ENCODE measurements at regions not wholly inside any gene's neighbourhood (a gene's known extent, or its start where the extent isn't known, plus 50 kb on each side); places are given as distances from the start of the nearest gene placed in this dataset.

DNA sequence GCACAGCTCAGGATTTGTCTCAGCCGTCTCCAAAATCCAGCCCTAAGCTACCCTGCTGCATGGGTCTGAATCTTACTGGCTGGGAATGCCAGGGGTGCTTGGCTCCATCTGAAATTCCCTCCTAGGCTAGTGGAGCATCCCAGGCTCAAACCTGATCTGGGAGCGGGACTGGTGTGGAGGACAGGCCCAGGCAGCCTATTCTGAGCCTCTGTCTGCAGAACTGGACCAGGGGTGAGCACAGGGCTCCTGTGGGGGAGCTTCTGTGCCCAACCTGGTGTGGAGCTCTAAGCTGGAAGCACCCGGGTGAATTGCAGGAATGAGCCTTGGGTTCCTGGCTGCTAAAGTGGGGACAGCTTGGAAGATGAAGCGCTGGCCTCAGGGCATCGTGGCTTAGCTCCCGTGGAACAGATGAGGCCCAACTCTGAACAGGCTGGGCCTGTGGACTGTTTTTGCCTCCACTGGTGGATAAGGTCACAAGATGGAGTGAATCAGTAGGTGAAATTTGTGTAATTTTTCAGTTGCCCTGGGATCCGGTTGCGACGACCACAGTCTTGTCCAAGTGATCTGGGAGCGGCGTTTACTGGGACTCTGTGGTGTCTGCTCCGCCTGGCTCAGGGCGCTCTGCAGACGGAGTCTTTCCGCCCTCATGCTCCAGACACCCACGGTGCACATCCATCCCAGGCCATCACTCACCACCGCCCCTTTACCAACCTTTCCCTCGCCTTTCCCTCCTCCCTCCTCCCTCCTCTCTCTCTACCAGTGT, 79.5 kb downstream of the TEX29 start:
- H4K20me1 ChIP-seq (replicated peaks; ENCODE audit: insufficient read depth) = no peaks in the 10 kb centered on the region
- no peak overlapping the region for H2AFZ ChIP-seq
- no peaks in the 10 kb centered on the region for H3F3A ChIP-seq (replicated peaks; ENCODE audit: low read depth)
- H3K27me3 ChIP-seq (ENCODE audit: insufficient read depth) = no peaks in the 10 kb centered on the region
- DNase-seq (ENCODE audit: low spot score) (no peak), ATAC-seq (no peak)
- H3K36me3 ChIP-seq (ENCODE audit: insufficient read depth) = no peaks in the 10 kb centered on the region
- no peak overlapping the region for H3K4me3 Mint-ChIP-seq
- no peaks in the 10 kb centered on the region for H3K4me1 ChIP-seq (ENCODE audit: insufficient read depth)
- TF ChIP-seq, protein P1, sequence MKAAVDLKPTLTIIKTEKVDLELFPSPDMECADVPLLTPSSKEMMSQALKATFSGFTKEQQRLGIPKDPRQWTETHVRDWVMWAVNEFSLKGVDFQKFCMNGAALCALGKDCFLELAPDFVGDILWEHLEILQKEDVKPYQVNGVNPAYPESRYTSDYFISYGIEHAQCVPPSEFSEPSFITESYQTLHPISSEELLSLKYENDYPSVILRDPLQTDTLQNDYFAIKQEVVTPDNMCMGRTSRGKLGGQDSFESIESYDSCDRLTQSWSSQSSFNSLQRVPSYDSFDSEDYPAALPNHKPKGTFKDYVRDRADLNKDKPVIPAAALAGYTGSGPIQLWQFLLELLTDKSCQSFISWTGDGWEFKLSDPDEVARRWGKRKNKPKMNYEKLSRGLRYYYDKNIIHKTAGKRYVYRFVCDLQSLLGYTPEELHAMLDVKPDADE (IDR thresholded peaks at IDR 0.05) = no peak
- TF ChIP-seq, protein P2, sequence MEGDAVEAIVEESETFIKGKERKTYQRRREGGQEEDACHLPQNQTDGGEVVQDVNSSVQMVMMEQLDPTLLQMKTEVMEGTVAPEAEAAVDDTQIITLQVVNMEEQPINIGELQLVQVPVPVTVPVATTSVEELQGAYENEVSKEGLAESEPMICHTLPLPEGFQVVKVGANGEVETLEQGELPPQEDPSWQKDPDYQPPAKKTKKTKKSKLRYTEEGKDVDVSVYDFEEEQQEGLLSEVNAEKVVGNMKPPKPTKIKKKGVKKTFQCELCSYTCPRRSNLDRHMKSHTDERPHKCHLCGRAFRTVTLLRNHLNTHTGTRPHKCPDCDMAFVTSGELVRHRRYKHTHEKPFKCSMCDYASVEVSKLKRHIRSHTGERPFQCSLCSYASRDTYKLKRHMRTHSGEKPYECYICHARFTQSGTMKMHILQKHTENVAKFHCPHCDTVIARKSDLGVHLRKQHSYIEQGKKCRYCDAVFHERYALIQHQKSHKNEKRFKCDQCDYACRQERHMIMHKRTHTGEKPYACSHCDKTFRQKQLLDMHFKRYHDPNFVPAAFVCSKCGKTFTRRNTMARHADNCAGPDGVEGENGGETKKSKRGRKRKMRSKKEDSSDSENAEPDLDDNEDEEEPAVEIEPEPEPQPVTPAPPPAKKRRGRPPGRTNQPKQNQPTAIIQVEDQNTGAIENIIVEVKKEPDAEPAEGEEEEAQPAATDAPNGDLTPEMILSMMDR (conservative IDR thresholded peaks at IDR 0.05; ENCODE audit: low read depth in 2 of 2) = no peak
- no peak for TF ChIP-seq EZH2phosphoT487 (IDR thresholded peaks at IDR 0.05; ENCODE audit: unreplicated experiment)
- TF ChIP-seq POLR2AphosphoS5 (IDR thresholded peaks at IDR 0.05; ENCODE audit: low read depth) = no peak
- no peak for TF ChIP-seq ZNF331 (CRISPR knock-in tag; IDR thresholded peaks at IDR 0.05; ENCODE audit: low read depth)
- TF ChIP-seq STAT1 (IDR thresholded peaks at IDR 0.05; ENCODE audit: unreplicated experiment) = no peak
- TF ChIP-seq REST (IDR thresholded peaks at IDR 0.05; ENCODE audit: unreplicated experiment) = no peak
- TF ChIP-seq CREB1 (CRISPR knock-in tag; IDR thresholded peaks at IDR 0.05; ENCODE audit: low read depth) = no peak
- no peak for TF ChIP-seq EZH2 (IDR thresholded peaks at IDR 0.05; ENCODE audit: low read depth, unreplicated experiment)
- TF ChIP-seq JUNB (IDR thresholded peaks at IDR 0.05; ENCODE audit: unreplicated experiment) = no peak
- TF ChIP-seq ZNF114 (CRISPR knock-in tag; IDR thresholded peaks at IDR 0.05) = no peak
- TF ChIP-seq, protein P3, sequence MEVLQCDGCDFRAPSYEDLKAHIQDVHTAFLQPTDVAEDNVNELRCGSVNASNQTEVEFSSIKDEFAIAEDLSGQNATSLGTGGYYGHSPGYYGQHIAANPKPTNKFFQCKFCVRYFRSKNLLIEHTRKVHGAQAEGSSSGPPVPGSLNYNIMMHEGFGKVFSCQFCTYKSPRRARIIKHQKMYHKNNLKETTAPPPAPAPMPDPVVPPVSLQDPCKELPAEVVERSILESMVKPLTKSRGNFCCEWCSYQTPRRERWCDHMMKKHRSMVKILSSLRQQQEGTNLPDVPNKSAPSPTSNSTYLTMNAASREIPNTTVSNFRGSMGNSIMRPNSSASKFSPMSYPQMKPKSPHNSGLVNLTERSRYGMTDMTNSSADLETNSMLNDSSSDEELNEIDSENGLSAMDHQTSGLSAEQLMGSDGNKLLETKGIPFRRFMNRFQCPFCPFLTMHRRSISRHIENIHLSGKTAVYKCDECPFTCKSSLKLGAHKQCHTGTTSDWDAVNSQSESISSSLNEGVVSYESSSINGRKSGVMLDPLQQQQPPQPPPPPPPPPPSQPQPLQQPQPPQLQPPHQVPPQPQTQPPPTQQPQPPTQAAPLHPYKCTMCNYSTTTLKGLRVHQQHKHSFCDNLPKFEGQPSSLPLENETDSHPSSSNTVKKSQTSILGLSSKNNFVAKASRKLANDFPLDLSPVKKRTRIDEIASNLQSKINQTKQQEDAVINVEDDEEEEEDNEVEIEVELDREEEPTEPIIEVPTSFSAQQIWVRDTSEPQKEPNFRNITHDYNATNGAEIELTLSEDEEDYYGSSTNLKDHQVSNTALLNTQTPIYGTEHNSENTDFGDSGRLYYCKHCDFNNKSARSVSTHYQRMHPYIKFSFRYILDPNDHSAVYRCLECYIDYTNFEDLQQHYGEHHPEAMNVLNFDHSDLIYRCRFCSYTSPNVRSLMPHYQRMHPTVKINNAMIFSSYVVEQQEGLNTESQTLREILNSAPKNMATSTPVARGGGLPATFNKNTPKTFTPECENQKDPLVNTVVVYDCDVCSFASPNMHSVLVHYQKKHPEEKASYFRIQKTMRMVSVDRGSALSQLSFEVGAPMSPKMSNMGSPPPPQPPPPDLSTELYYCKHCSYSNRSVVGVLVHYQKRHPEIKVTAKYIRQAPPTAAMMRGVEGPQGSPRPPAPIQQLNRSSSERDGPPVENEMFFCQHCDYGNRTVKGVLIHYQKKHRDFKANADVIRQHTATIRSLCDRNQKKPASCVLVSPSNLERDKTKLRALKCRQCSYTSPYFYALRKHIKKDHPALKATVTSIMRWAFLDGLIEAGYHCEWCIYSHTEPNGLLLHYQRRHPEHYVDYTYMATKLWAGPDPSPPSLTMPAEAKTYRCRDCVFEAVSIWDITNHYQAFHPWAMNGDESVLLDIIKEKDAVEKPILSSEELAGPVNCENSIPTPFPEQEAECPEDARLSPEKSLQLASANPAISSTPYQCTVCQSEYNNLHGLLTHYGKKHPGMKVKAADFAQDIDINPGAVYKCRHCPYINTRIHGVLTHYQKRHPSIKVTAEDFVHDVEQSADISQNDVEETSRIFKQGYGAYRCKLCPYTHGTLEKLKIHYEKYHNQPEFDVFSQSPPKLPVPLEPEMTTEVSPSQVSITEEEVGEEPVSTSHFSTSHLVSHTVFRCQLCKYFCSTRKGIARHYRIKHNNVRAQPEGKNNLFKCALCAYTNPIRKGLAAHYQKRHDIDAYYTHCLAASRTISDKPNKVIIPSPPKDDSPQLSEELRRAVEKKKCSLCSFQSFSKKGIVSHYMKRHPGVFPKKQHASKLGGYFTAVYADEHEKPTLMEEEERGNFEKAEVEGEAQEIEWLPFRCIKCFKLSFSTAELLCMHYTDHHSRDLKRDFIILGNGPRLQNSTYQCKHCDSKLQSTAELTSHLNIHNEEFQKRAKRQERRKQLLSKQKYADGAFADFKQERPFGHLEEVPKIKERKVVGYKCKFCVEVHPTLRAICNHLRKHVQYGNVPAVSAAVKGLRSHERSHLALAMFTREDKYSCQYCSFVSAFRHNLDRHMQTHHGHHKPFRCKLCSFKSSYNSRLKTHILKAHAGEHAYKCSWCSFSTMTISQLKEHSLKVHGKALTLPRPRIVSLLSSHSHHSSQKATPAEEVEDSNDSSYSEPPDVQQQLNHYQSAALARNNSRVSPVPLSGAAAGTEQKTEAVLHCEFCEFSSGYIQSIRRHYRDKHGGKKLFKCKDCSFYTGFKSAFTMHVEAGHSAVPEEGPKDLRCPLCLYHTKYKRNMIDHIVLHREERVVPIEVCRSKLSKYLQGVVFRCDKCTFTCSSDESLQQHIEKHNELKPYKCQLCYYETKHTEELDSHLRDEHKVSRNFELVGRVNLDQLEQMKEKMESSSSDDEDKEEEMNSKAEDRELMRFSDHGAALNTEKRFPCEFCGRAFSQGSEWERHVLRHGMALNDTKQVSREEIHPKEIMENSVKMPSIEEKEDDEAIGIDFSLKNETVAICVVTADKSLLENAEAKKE (CRISPR knock-in tag; IDR thresholded peaks at IDR 0.05) = no peak
- TF ChIP-seq NANOG (IDR thresholded peaks at IDR 0.05; ENCODE audit: borderline replicate concordance) = no peak
- no peaks in the 10 kb centered on the region for H3K4me1 Mint-ChIP-seq
- no peak overlapping the region for H3K4me2 ChIP-seq
- H3K9me2 ChIP-seq (ENCODE audit: insufficient read depth) = no peaks in the 10 kb centered on the region
- no peaks in the 10 kb centered on the region for H3K79me2 ChIP-seq (replicated peaks; ENCODE audit: insufficient read depth)
- H3K9me3 Mint-ChIP-seq = peaks cover 5% of the 10 kb centered on the region; the same call in 2 of the 3 replicates
- no peak overlapping the region for H3K27ac Mint-ChIP-seq
- H3K27ac ChIP-seq (ENCODE audit: low read depth) = no peak overlapping the region
- H3K27me3 Mint-ChIP-seq (ENCODE audit: insufficient read depth, low read depth, poor library complexity) = peaks cover 19% of the 10 kb centered on the region
- no peak overlapping the region for H3K4me3 ChIP-seq
- no peaks in the 10 kb centered on the region; the same call in 2 of the 3 replicates for H3K36me3 Mint-ChIP-seq (ENCODE audit: low read depth)

Data from GM23338 (cell line).